HuH-7.5 (cell line): ENCODE measurements at regions not wholly inside any gene's neighbourhood (a gene's known extent, or its start where the extent isn't known, plus 50 kb on each side); places are given as distances from the start of the nearest gene placed in this dataset.

Experiments
- DNase-seq: peaks from one replicate; pipeline ENCODE4 v3.0.0; 2011; ENCODE audit warnings: low spot score

- DNase-seq: no peak
Measured at GRCh38 chr2:217409949-217410680, 550.3 kb upstream of the TNP1 start.

GRCh38 chr2:217407362-217407761 is 547.5 kb upstream of the TNP1 start:
- DNase-seq: no peak

GRCh38 chr2:217404236-217404760 is 544.4 kb upstream of the TNP1 start:
- DNase-seq: no peak

GRCh38 chr2:217402761-217403383 is 543.0 kb upstream of the TNP1 start:
- DNase-seq: no peak

- DNase-seq: no peak
Measured at GRCh38 chr2:217402144-217402543, 542.3 kb upstream of the TNP1 start.

GRCh38 chr2:217399291-217399690 is 539.4 kb upstream of the TNP1 start:
- no peak for DNase-seq

GRCh38 chr2:217398860-217399259 is 539.0 kb upstream of the TNP1 start:
- DNase-seq: no peak

- no peak for DNase-seq
Measured at GRCh38 chr2:217398101-217398500, 538.2 kb upstream of the TNP1 start.

- no peak for DNase-seq
Measured at GRCh38 chr2:217396586-217396985, 536.7 kb upstream of the TNP1 start.

- no peak for DNase-seq
Measured at GRCh38 chr2:217396165-217396564, 536.3 kb upstream of the TNP1 start.

- no peak for DNase-seq
Measured at GRCh38 chr2:217394510-217395351, 534.9 kb upstream of the TNP1 start.

GRCh38 chr2:217393585-217394032 is 533.7 kb upstream of the TNP1 start:
- DNase-seq: no peak

- no peak for DNase-seq
Measured at GRCh38 chr2:217392930-217393584, 533.2 kb upstream of the TNP1 start.

GRCh38 chr2:217387776-217388387 is 528.0 kb upstream of the TNP1 start:
- no peak for DNase-seq

GRCh38 chr2:217386041-217386440 is 526.2 kb upstream of the TNP1 start:
- no peak for DNase-seq

- DNase-seq: no peak
Measured at GRCh38 chr2:217383620-217384019, 523.8 kb upstream of the TNP1 start.

- DNase-seq: no peak
Measured at GRCh38 chr2:217382794-217383193, 522.9 kb upstream of the TNP1 start.

GRCh38 chr2:217379807-217380206 is 519.9 kb upstream of the TNP1 start:
- no peak for DNase-seq

- no peak for DNase-seq
Measured at GRCh38 chr2:217372794-217373193, 512.9 kb upstream of the TNP1 start.

- DNase-seq: no peak
Measured at GRCh38 chr2:217371781-217372213, 511.9 kb upstream of the TNP1 start.

- no peak for DNase-seq
Measured at GRCh38 chr2:217370391-217370790, 510.5 kb upstream of the TNP1 start.

- no peak for DNase-seq
Measured at GRCh38 chr2:217367464-217367863, 507.6 kb upstream of the TNP1 start.
